H1 (cell line): ENCODE measurements at regions not wholly inside any gene's neighbourhood (a gene's known extent, or its start where the extent isn't known, plus 50 kb on each side); places are given as distances from the start of the nearest gene placed in this dataset.

Experiments
- CTCF ChIA-PET: fragments of 300-600 bp; sonication (Branson Sonifier 250); formaldehyde crosslinking; loops from one replicate; lab custom pipeline; 2021; ENCODE audit not compliant: partially characterized antibody; lab: Charles Lee
- POLR2A ChIA-PET: fragments of 300-600 bp; sonication (Branson Sonifier 250); formaldehyde crosslinking; loops from one replicate; lab custom pipeline; 2021; ENCODE audit warnings: inconsistent platforms; ENCODE audit not compliant: partially characterized antibody; lab: Charles Lee
- DNase-seq, 2 experiments: peaks; one replicate each; pipeline versions ENCODE4 v3.0.0 to v3.0.0-alpha.2; 2010 to 2022; ENCODE audit warnings: low spot score in 2 of 2, low read depth in 1 of 2, mixed read lengths in 1 of 2
- FAIRE-seq: peaks from 2 replicates; lab custom pipeline; 2011; peaks lifted over from hg19 to GRCh38; lab: Jason Lieb, UNC
- H2AFZ ChIP-seq: 2 replicates; pipeline ENCODE4 v1.8.1; 2012; ENCODE audit warnings: low read length, inconsistent platforms
- H2AK5ac ChIP-seq: 2 replicates; pipeline ENCODE4 v1.6.1; 2013; ENCODE audit warnings: low read depth, low read length
- H2BK120ac ChIP-seq: replicated peaks from 2 replicates; pipeline ENCODE3; 2013; ENCODE audit warnings: low read depth, low read length, inconsistent platforms
- H2BK12ac ChIP-seq: 2 replicates; pipeline ENCODE4 v1.6.1; 2013; ENCODE audit warnings: low read depth, low read length
- H2BK15ac ChIP-seq: 2 replicates; pipeline ENCODE4 v1.6.1; 2013; ENCODE audit warnings: low read length
- H2BK20ac ChIP-seq: 2 replicates; pipeline ENCODE4 v1.6.1; 2013; ENCODE audit warnings: low read length
- H2BK5ac ChIP-seq: 2 replicates; pipeline ENCODE4 v1.6.1; 2013; ENCODE audit warnings: low read depth, low read length
- H3K14ac ChIP-seq: 2 replicates; pipeline ENCODE4 v1.6.1; 2013; ENCODE audit warnings: inconsistent platforms; ENCODE audit not compliant: insufficient read length
- H3K18ac ChIP-seq: 2 replicates; pipeline ENCODE4 v1.6.1; 2013; ENCODE audit warnings: low read length; ENCODE audit errors: extremely low read depth
- H3K23ac ChIP-seq: 2 replicates; pipeline ENCODE4 v1.6.1; 2013; ENCODE audit warnings: inconsistent platforms; ENCODE audit not compliant: insufficient read length
- H3K23me2 ChIP-seq: 2 replicates; pipeline ENCODE4 v1.6.1; 2013; ENCODE audit warnings: low read depth, low read length
- H3K27ac ChIP-seq: 2 replicates; pipeline ENCODE4 v1.6.1; 2011; ENCODE audit warnings: low read depth, low read length, inconsistent platforms
- H3K27me3 ChIP-seq, 4 experiments: replicated peaks in 1 of 4; 1 replicate in 1 of 4; 2 replicates in 3 of 4; pipeline versions ENCODE4 v1.6.1 to v1.8.1; 2011 to 2013; ENCODE audit warnings: low read length in 3 of 4, mild to moderate bottlenecking in 3 of 4, inconsistent platforms in 2 of 4, mixed read lengths in 2 of 4, moderate library complexity in 1 of 4; ENCODE audit not compliant: control insufficient read depth in 3 of 4, insufficient read depth in 3 of 4; ENCODE audit errors: extremely low read depth in 1 of 4
- H3K36me3 ChIP-seq, 4 experiments: 2 replicates each; pipeline versions ENCODE4 v1.6.1 to v1.8.1; 2011 to 2013; ENCODE audit warnings: mild to moderate bottlenecking in 4 of 4, low read length in 3 of 4, moderate library complexity in 2 of 4, control low read depth in 1 of 4, inconsistent platforms in 1 of 4; ENCODE audit not compliant: insufficient read depth in 4 of 4, control insufficient read depth in 2 of 4
- H3K4ac ChIP-seq: replicated peaks from 2 replicates; pipeline ENCODE3; 2013; ENCODE audit warnings: low read length, low read depth, mixed read lengths, inconsistent platforms; ENCODE audit not compliant: insufficient read length
- H3K4me1 ChIP-seq, 4 experiments: replicated peaks in 1 of 4; 1 replicate in 1 of 4; 2 replicates in 3 of 4; pipeline versions ENCODE4 v1.6.1 to v1.8.1; 2011 to 2013; ENCODE audit warnings: low read length in 3 of 4, inconsistent platforms in 2 of 4, mixed read lengths in 1 of 4; ENCODE audit not compliant: insufficient read depth in 4 of 4, control insufficient read depth in 3 of 4
- H3K4me2 ChIP-seq, 2 experiments: 2 replicates each; pipeline versions ENCODE4 v1.6.1 to v1.8.1; 2011 to 2013; ENCODE audit warnings: low read depth in 2 of 2, low read length in 2 of 2, control low read depth in 1 of 2, inconsistent platforms in 1 of 2, mild to moderate bottlenecking in 1 of 2; ENCODE audit not compliant: insufficient read depth in 1 of 2
- H3K4me3 ChIP-seq, 4 experiments: fragments of 200-600, 300-600 bp in 1 of 4; sonication (generic), shearing (Covaris generic), sonication (Bioruptor Twin) in 1 of 4; 2 replicates each; pipeline versions ENCODE4 v1.5.1 to v1.8.1; 2011 to 2016; ENCODE audit warnings: low read length in 4 of 4, low read depth in 3 of 4, control low read depth in 2 of 4, inconsistent platforms in 2 of 4, mild to moderate bottlenecking in 2 of 4, mixed read lengths in 1 of 4, moderate library complexity in 1 of 4; ENCODE audit not compliant: insufficient read depth in 2 of 4; ENCODE audit errors: extremely low read depth in 1 of 4
- H3K56ac ChIP-seq: replicated peaks from 2 replicates; pipeline ENCODE3; 2013; ENCODE audit warnings: low read depth, mild to moderate bottlenecking, mixed read lengths, low read length, inconsistent platforms; ENCODE audit not compliant: insufficient read length
- H3K79me1 ChIP-seq: 2 replicates; pipeline ENCODE4 v1.6.1; 2013; ENCODE audit warnings: low read depth, low read length, control low read depth
- H3K79me2 ChIP-seq, 2 experiments: 2 replicates each; pipeline versions ENCODE4 v1.6.1 to v1.8.1; 2012 to 2013; ENCODE audit warnings: low read length in 2 of 2, mild to moderate bottlenecking in 2 of 2, inconsistent platforms in 1 of 2; ENCODE audit not compliant: insufficient read depth in 2 of 2, control insufficient read depth in 1 of 2
- H3K9ac ChIP-seq, 4 experiments: replicated peaks in 1 of 4; 1 replicate in 1 of 4; 2 replicates in 3 of 4; pipeline versions ENCODE4 v1.6.1 to v1.8.1; 2011 to 2013; ENCODE audit warnings: low read depth in 3 of 4, low read length in 3 of 4, control low read depth in 2 of 4, mild to moderate bottlenecking in 2 of 4, moderate library complexity in 2 of 4, inconsistent platforms in 1 of 4; ENCODE audit errors: extremely low read depth in 1 of 4
- H3K9me3 ChIP-seq, 2 experiments: 2 replicates each; pipeline versions ENCODE4 v1.6.1 to v1.8.1; 2012 to 2013; ENCODE audit warnings: mild to moderate bottlenecking in 2 of 2, moderate library complexity in 2 of 2, control low read depth in 1 of 2, inconsistent platforms in 1 of 2, low read depth in 1 of 2, low read length in 1 of 2, mixed read lengths in 1 of 2; ENCODE audit not compliant: insufficient read depth in 2 of 2
- H4K20me1 ChIP-seq, 2 experiments: replicated peaks in 1 of 2; 2 replicates each; pipeline versions ENCODE3 to v1.8.1; 2011 to 2013; ENCODE audit warnings: inconsistent platforms in 2 of 2, low read length in 2 of 2, mild to moderate bottlenecking in 1 of 2; ENCODE audit not compliant: insufficient read depth in 2 of 2, control insufficient read depth in 1 of 2
- H4K5ac ChIP-seq: 2 replicates; pipeline ENCODE4 v1.6.1; 2013; ENCODE audit warnings: low read length, low read depth, mixed read lengths, inconsistent platforms; ENCODE audit not compliant: insufficient read length
- H4K8ac ChIP-seq: 2 replicates; pipeline ENCODE4 v1.8.0; 2013; ENCODE audit warnings: mild to moderate bottlenecking, moderate library complexity, low read length, inconsistent platforms; ENCODE audit not compliant: insufficient read depth; ENCODE audit errors: extremely low read depth
- H4K91ac ChIP-seq: replicated peaks from 2 replicates; pipeline ENCODE3; 2013; ENCODE audit warnings: low read length, mixed read lengths, inconsistent platforms; ENCODE audit not compliant: insufficient read length
- BACH1 ChIP-seq: IDR thresholded peaks from 2 replicates; pipeline ENCODE4 v1.6.1; 2012; ENCODE audit warnings: low read length, improper control_type of control experiment
- CBX5 ChIP-seq: fragments of 300-800, 300-1000 bp; sonication (generic); IDR thresholded peaks from 2 replicates; pipeline ENCODE4 v1.7.1; 2016; ENCODE audit warnings: antibody characterized with exemption, low read length, low read depth
- RBBP5 ChIP-seq: IDR thresholded peaks from 2 replicates; pipeline ENCODE4 v1.7.1; 2012; ENCODE audit warnings: low read depth, mild to moderate bottlenecking, inconsistent platforms, low read length, moderate library complexity, borderline replicate concordance
- WGBS, 2 experiments: shearing (Covaris generic) in 1 of 2; methylation state at CpG; one replicate each; pipeline versions ENCODE4 v1.1.6 to v1.1.7; 2013 to 2015; ENCODE audit warnings: low lambda C conversion rate in 2 of 2, mixed read lengths in 2 of 2, inconsistent platforms in 1 of 2, low coverage in 1 of 2, missing lambda C conversion rate in 1 of 2; ENCODE audit not compliant: insufficient replicate concordance in 2 of 2, insufficient coverage in 1 of 2, insufficient read length in 1 of 2; ENCODE audit errors: extremely low coverage in 1 of 2, missing lambda C conversion rate in 1 of 2; 5-methylcytosine and 5-hydroxymethylcytosine counted together

DNA sequence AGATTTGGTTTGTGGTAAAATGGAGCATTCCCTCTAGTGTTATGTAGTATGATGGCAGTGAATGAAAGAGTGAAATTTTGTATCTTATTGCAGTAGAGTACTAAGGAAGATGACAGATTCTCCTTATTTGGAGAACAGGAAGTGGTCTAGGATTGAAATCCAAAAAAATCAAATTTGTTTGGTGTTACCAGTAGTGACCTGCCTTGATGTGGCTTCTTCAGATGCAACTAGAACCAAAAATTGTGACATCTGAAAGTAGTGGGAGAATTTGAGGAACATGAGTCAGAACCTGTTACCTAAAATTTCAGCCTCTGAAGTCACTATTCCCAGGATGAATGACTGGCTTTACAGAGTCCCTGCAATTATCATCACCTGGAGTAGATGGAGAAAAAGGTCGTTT lies 165.9 kb downstream of the KLF5 start:
- no peaks in the 10 kb centered on the region for H3K36me3 ChIP-seq
- H3K4me2 ChIP-seq = no peak overlapping the region
- H2AFZ ChIP-seq = no peak overlapping the region
- no peak overlapping the region for H2BK5ac ChIP-seq
- H3K23ac ChIP-seq = no peak overlapping the region
- TF ChIP-seq BACH1 (no peak), CBX5 (no peak), RBBP5 (no peak)
- no peak overlapping the region for H3K4me3 ChIP-seq
- no peak overlapping the region for H2BK120ac ChIP-seq
- H3K23me2 ChIP-seq = no peaks in the 10 kb centered on the region
- ChIA-PET CTCF (no interaction called here), POLR2A (no interaction called here)
- H3K9me3 ChIP-seq = no peaks in the 10 kb centered on the region
- no peak overlapping the region for H2BK20ac ChIP-seq
- H3K56ac ChIP-seq = no peak overlapping the region
- H4K5ac ChIP-seq = no peak overlapping the region
- DNase-seq (no peak), FAIRE-seq (no peak)
- no peak overlapping the region for H3K18ac ChIP-seq
- H2AK5ac ChIP-seq = no peak overlapping the region
- H4K91ac ChIP-seq = no peak overlapping the region
- no peak overlapping the region for H3K9ac ChIP-seq
- no peak overlapping the region for H3K14ac ChIP-seq
- no peaks in the 10 kb centered on the region; a peak in 1 of 7 replicates for H3K27me3 ChIP-seq
- H3K4ac ChIP-seq = no peak overlapping the region
- H4K20me1 ChIP-seq = no peaks in the 10 kb centered on the region
- H4K8ac ChIP-seq = no peak overlapping the region
- no peaks in the 10 kb centered on the region for H3K79me2 ChIP-seq
- no peak overlapping the region for H2BK15ac ChIP-seq
- peaks cover 0 to 4% (median 1%) of the 10 kb centered on the region in 4 experiments; a peak in 1 of 7 replicates for H3K4me1 ChIP-seq
- no peaks in the 10 kb centered on the region for H3K79me1 ChIP-seq
- H3K27ac ChIP-seq = no peak overlapping the region
- no peak overlapping the region for H2BK12ac ChIP-seq
- WGBS, 2 experiments = 81% methylated on average over 1 of the region's 1 CpG; no CpG with 5 or more reads in 1 of the 2 experiments
